Stimulated activated CD4-positive, alpha-beta T cell treated with anti-CD3 and anti-CD28 coated beads, Interleukin-1b, Interleukin-23, amount 100 ng/mL, for 1 hour (primary cell): ENCODE measurements at regions not wholly inside any gene's neighbourhood (a gene's known extent, or its start where the extent isn't known, plus 50 kb on each side); places are given as distances from the start of the nearest gene placed in this dataset.
"Not testable (repeated sequence)": the region's sequence is repeated elsewhere in the genome, so short reads cannot be mapped to it uniquely, and the experiment has no call there.

Experiments used
- DNase-seq, 2 donors: peaks; one replicate each; pipeline ENCODE4 v3.0.0-alpha.2; 2020; ENCODE audit warnings: low read depth in 2 of 2

DNA sequence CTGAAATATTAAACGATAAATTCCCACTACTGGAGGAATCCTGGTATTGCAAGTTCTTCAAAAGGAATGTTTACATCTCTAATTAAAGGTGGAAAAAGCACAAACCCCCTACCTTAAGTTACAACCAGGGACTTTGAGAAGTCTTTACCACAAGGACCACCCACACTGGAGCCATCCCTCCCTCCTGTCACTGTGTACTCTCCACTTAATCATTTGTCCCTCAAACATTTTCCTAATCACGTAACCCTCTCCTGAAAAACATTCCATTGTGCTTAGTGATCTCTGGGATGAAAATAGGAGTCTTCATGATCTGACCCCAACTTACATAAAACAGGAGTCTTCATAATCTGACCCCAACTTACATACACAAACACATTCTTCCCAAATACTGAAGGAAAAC is 85.7 kb downstream of the SUCLG1 start:
- DNase-seq: no peak

DNA sequence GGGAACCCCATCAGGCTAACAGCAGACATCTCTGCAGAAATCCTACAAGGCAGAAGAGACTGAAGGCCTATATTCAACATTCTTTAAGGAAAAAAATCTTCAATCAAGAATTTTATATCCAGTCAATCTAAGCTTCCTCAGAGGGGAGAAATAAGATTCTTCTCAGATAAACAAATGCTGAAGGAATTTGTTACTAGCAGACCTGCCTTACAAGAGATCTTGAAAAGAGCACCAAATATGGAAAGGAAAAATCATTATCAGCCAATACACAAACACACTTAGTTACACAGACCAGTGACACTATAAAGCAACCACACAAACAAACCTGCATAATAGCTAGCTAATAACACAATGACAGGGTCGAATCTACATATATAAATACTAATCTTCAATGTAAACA is 96.5 kb downstream of the SUCLG1 start:
- DNase-seq: no peak

DNA sequence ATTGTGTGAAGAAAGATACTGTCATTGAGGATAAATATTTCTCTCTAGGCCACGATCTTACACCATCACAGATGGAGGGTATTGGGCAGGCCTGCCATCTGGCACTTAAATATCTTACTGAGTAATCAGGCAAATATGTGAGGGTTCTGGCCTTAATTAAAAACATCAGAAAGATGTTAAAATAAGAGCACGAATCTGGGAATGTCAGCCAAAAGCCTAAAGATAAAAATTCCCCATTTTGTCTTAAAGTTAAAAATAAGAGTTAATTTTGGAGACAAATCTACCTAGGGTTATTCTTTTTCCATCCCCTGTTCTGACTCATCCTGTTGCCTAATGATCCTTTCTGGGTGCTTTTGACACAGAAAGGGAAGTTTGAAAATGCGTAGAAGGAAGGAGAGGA is 121.0 kb downstream of the SUCLG1 start:
- DNase-seq: no peak

DNA sequence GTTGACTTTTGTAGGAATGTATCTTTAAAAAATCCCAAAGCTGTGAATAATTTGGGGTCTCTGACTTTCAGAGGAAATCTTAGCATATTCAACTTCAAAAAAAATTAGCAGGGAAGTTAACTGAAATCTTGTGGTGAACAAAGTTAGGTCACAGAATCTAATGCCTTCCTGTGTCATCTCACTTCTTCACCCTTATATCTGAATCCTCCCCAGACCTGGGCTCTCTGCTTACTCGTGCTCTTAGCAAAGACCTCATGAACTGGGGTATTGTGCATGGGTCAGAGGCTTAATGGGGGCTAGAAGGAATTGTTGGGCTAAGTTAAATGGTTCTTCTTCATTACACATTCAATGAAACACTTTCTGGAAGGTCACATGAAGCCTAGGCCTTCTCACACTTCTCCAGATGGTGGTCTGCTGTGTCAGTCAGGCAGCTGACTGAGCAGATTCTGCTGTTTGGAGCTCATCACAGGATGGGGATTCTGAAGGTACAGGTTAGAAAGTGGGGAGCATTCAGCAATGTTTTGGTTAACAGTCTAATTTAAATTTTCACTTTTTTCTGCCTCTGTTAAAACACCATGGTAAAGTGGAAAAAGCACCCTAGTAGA is 131.3 kb downstream of the SUCLG1 start:
- no peak for DNase-seq

DNA sequence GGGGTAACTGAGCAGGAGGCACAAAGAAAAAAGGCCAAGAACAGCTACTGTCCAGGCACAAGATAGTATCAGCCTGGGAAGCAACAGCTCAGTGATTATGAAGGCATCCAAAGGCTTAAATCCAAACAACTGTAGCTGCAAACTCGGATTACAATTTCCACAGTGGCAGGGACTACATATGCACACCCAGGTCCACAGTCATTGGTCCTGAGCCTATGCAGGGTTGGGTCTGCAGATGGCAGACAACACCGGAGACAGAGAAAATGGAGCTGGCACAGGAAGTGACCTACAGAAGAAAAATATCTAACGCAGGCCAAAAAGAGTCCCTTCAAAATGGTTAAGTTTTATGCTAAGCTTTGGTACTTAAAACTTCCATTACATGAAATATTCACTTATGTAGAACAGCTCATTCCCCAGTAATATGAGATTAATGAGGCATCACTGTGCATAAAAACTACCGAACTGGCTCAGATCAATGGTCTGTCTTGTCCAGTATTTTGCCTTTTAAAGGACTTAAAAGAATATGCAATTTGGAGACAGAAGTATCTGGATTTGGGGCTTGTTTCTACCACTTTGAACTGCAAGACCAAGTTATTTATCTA is 132.1 kb downstream of the SUCLG1 start:
- DNase-seq: no peak

DNA sequence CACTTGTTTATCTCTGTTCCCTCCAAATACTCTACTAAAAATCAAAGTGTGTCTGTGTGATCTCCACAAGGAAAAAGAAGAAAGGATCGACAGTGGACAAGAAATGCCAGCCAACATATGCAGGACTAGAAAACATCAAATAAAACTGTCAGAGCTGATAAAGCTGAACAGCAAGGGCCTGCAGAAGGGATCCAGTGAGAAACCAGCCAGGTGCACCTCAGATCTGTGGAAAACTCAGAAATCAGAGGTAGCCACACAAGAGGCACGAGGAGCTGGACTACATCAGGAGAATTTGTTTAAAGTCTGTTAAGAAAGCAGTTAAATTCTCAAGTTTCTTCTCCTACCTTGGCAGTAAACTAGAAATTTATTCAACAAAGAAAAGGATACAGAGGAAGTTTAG is 135.2 kb downstream of the SUCLG1 start:
- DNase-seq: no peak

DNA sequence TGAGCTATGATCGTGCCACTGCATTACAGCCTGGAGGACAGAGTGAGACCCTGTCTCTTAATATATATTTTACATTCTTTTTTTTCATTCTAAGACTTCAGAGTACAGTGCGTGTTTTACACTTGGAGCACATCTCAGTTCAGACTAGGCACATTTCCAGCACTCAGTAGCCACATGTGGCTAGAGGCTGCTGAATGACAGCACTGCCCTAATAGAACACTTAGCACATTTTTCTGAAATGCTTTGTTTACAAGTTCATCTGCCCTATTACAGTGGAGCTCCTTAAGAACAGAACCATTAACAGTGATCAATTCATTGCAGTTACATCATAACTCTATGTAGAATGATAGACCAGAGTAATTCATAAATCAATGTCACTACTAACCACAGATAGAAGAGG is 138.1 kb downstream of the SUCLG1 start:
- no peak for DNase-seq

DNA sequence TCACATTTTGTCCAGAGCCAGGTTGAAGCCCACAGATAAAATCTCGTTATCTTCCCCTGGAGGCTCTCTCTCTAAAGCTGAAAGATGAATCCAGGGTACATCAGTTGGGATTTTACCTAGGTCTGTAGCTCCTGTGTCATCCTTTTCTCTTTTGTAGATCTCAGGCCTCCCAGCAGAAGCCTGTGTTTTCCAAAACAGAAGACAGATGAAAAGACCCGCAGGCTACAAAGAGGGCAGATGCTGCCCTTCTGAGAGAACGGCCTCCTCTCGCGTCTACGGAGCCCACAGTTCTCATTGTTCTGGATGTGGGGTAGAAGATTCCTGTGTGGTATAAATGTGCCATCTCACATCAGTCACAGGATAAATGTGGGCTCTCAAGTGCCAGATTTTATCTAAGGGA is 139.5 kb downstream of the SUCLG1 start:
- DNase-seq: no peak

DNA sequence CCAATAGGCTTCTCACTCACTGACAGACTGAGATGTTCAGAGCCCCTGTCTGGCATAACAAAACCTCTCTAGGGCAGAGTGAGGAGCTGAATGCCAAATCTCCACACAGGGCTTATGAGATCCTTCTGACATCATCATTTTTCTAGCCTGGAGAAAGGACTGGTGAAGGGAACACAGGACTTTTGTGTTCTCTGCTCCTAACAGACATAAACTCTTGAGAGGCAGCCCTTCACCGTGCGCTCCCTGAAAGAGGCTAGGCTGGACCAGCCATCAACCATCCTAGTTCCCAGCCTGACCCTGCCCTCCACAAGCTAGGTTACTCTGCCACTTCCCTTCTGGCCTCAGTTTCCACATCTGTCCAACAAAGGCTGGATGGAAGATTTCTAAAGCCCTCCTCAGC is 141.9 kb downstream of the SUCLG1 start:
- DNase-seq: no peak

DNA sequence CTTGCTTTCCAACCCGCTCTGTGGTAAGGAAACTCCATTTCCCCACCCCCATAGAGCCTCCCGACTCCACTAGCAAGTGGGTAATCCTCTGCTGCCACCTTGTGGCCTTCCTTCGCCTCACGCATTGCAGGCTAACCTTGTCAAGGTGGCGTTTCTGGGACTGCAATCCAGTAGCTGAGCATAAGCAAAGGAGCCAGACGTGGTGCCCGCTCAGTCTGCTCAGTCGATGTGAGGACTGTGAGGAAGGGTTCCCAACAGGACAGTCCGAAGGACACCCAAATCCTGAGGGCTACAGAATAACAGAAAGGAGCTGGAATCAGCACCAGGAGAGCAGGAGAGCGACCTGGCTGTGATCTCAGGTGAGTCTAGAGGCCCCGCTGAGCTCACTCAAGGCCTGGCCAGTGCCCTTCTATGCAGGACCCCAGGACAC is 144.2 kb downstream of the SUCLG1 start:
- peak; percentile 15 to 64 for DNase-seq

DNA sequence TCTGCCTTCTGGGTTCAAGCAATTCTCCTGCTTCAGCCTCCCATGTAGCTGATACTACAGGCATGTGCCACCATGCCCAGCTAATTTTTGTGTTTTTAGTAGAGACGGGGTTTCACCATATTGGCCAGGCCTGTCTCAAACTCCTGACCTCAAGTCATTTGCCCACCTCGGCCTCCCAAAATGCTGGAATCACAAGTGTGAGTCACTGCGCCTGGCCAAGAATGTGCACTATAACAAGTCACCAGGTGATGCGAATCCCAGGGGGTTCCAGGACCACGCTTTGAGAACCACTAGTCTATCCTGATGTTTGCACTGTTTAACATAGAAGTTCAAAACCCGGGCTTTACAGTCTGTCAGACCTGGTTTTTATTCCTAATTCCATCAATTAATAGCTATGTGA is 144.8 kb downstream of the SUCLG1 start:
- no peak for DNase-seq

DNA sequence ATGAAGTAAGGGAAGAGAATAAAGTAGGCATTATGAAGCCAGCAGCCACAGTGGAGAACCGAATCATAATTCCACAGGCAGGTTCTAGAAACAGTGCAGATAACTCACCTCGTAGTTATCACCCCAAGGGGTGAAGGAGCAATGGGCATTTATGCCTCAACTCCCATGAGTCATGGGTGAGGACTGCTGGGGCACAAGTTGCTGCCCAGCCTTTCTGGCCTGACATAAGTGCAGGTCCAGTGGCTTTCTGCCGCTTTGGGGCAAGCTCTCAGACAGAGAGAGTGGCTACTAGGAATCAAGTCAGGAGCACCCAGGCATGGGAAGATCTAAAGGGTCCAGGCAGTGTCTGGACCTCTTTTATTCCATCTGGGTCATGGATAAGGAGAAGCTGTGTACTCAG is 149.8 kb downstream of the SUCLG1 start:
- DNase-seq: no peak

DNA sequence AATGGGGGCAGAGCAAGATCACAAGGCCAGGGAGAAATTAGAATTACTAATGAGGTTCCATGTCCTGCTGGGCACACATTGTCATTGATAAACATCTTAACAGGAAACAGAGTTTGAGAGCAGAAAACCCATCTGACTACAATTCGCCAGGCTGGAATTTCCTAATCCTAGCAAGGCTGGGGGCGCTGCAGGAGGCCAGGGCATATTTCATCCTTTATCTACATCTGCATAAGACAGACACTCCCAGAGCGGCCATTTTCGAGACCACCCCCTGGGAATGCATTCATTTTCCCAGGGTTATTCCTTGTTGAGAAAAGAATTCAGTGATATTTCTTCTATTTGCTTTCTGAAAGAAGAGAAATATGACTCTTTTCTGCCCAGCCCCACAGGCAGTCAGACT is 152.7 kb downstream of the SUCLG1 start:
- DNase-seq: no peak

DNA sequence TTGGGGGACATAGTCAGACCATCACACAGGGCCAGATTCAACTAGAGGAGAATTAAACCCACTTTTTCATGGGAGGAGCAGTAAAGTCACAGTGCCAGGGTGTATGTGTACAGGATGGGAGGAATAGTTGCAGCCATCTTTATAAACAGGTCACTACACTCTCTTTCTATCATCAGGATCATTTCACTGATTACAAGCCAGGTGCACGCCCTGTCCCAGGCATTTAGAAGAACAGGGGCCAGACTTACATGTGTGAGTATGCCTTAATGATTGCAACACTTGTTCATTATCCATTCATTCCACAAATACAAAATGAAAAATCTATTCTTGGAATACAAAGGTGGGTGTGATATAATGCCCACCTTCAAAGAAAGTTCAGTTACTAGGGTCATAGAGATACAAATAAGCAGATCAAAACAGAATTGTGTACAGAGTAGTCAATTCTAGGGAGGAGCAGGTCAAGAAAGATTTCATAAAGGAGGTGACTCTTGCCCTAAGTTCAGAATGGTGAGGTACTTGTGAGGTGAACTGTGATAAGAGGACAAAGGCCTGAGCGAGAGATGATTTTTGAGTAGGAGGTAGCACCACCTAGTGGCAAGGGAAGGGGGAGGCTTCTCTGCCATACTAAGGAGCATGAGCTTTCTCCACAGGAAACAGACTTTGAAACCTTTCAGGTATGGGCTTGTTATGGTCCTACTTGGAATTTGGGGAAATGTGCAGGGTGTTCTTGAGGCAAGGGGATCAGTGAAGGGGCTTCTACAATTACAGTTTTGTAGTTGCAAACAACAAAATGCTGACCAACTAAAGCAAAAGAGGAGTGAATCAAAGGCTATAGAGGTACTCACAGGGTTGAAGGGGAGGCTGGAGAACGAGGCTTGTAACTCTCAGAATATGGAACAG is 156.3 kb downstream of the SUCLG1 start:
- DNase-seq: no peak

DNA sequence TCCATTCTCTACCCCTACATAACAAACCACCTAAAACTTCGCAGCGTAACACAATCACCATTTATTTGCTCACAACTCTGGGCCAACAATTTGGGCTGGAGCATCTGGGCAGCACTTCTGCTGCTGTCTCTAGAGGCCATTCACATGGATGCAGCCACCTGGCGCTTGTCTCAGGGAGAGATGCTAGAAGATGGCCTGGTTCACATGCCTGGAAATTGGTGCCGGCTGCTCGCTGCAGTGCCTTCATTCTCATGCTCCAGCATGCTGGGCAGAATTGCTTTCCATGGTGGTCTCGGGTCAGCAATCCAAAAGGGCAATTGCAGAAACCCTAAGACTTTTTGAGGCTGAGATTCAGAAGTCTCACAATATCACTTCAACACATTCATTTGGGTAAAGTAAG is 157.4 kb downstream of the SUCLG1 start:
- no peak for DNase-seq

DNA sequence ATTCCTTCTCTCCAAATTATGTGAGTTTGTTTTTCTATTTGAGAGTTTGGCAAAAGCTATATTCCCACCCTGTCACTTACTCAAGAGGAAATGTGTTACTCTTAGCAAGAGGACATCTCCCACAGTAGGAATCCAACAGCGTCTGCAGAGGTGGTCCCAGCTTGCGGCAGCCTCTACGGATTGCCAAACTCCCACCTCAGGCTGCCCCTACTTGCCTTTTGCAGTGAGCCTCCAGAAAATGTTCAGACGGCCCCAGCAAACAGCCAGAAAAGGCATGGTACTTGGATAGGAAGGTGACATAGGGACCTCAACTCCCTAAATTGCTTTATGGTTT is 158.4 kb downstream of the SUCLG1 start:
- no peak for DNase-seq

DNA sequence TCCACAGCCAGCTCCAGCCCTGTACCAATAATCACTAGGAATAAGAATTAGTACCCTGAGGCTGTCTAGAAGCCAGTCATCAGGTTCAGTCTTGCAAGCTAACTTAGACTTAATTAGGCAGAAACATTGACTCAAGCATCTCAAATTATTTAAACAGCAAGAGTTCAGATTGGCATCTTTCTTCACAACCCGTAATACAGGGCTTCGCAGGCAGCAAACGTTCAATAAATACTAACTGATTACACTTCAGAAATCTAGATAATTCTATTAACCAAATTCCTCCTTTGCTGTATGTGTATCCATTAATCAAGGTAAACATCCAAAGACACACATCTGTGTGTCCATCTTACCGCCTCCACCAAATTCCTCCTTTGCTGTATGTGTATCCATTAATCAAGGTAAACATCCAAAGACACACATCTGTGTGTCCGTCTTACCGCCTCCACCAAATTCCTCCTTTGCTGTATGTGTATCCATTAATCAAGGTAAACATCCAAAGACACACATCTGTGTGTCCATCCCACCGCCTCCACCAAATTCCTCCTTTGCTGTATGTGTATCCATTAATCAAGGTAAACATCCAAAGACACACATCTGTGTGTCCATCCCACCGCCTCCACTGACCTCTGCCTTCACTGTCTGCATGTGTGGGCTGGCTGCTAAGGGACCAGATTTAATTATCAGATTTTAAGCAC is 158.9 kb downstream of the SUCLG1 start:
- not testable (repeated sequence) for DNase-seq

DNA sequence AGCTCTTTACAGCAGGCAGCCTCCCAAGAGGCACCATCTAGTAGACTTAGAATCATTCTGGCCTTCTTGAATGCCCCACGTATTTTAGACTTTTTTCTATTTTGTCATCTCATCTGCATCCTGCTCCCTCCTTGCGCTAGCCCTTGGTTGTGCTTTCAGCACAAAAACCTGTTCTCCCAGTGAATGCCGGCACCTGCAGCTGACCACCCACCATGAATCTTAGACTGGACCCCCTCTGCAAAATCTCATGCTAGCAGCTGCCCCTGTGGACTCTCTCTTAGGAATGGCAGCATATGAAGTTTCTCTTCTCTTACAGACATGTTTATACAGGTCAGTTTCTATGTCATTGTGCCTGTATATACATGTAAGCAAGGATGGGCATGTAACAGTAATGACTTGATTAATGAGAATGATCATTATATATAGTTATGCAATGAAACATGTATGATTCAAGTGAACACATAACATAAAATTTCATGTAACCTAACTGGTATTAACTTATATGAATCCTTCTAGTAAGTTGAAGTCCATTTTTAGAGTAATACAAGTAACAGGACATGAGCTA is 159.8 kb downstream of the SUCLG1 start:
- DNase-seq: no peak

DNA sequence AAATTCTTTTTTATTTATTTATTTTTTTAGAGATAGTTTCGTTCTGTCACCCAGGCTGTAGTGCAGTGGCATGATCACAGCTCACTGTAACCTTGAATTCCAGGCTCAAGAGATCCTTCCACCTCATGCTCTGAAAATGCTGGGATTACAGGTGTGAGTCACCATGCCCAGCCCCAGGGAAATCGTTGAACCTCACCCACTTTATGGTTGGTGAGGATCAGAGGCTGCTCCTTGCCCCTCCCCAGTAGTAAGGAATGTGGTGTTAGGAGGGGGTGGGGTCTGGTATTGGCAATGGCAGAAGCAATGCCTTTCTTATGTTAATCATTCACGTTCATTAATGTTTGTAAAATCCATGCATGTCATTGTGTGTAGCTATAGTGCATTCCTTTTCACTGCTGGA is 161.9 kb downstream of the SUCLG1 start:
- DNase-seq: no peak

DNA sequence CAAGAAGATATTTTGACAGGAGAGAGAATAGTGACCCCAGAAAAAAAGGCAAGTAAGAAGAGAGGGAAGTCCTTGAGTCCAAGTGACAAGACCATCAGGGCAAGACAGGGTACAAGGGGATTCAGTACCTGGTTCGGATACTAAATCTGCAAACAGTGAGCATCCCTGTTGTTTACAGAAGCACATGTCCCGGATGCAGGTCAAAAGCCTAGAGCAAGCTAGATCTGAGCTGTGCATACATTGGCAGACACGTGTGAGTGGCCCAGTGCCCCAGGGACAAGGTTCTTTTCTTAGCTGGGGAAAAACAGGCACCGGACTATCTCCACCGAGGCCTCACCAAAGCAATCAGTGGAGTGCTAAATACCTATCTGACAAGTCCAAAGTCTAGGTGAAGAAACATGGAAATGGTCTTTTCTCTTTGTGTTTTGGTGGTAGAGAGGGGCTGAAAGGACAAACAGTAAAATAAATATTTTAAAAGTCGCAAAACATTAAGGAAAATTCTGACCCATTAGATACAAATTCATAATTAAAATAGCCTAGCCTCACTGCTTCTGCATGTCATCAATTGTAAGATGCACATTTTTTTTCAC is 165.2 kb downstream of the SUCLG1 start:
- no peak for DNase-seq

DNA sequence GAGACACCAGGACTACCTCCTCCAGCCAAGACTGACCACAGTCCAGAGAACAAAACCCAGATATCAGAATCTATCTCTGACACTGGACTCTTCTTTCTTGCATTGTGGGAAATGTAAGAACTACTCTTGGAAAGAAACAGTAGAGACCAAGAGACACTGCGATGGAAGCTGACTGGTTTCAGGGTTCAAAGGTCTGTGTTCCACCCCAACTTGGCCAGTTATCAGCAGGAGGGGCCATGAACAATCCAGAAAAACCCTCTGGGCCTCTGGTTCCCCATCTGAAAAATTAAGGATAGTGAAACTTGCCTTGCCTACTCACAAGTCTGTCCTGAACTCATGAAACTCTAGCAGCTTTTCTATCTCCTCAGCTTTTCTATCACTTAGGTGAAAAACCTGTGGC is 166.5 kb downstream of the SUCLG1 start:
- no peak for DNase-seq

DNA sequence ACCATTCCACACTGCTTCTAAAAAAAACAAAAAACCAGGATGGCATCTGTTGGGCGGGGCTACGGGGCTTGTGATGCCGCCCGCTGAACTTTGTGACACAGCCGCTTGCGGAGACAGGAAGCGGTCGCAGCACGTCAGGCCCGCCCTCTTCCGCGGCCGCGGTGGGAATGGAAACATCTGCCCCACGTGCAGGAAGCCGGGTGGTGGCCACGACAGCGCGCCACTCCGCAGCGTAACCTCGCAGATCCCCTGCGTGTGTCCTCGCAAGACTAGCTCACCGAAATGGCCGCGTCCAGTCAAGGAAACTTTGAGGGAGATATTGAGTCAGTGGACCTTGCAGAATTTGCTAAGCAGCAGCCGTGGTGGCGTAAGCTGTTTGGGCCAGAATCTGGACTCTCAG is 168.5 kb downstream of the SUCLG1 start:
- no peak for DNase-seq
